ENCODE measurements at regions not wholly inside any gene's neighbourhood (a gene's known extent, or its start where the extent isn't known, plus 50 kb on each side); places are given as distances from the start of the nearest gene placed in this dataset.
A peak's percentile ranks its signal among the peaks of the same experiment; 100 is the strongest.

DNA sequence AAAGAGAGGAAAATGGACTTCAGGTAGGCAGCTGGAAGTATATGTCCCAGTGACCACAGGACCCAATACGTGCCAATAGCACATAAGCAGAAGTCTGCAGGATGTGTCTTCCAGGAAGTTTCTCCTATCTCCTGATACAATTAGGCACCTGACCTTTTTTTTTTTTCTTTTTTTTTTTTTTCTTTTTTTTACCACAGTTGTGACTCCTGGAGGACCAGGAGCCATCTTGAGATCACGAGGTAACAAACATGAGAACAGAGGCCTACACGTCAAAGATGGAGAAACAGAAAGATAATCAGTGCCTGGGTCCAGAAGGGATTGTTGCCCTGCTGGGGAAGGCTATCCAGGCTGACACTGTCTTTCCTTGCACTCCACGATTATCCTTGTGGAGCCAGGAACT, 312.4 kb upstream of the NEBL start:
- Histone ChIP-seq H3K36me3 (no peaks in the 10 kb centered on the region), H3K4me1 (peaks cover 0 to 5% (median 0%) of the 10 kb centered on the region in 4 donors), H3K27me3 (no peaks in the 10 kb centered on the region), H3K4me3 (no peak overlapping the region), H3K27ac (no peak overlapping the region), H3K9me3 (peaks cover 0 to 9% (median 2%) of the 10 kb centered on the region in 4 donors)
- TF ChIP-seq POLR2A (IDR thresholded peaks at IDR 0.05): no peak
- no peak for TF ChIP-seq POLR2AphosphoS5 (IDR thresholded peaks at IDR 0.05)
- TF ChIP-seq, protein P1, sequence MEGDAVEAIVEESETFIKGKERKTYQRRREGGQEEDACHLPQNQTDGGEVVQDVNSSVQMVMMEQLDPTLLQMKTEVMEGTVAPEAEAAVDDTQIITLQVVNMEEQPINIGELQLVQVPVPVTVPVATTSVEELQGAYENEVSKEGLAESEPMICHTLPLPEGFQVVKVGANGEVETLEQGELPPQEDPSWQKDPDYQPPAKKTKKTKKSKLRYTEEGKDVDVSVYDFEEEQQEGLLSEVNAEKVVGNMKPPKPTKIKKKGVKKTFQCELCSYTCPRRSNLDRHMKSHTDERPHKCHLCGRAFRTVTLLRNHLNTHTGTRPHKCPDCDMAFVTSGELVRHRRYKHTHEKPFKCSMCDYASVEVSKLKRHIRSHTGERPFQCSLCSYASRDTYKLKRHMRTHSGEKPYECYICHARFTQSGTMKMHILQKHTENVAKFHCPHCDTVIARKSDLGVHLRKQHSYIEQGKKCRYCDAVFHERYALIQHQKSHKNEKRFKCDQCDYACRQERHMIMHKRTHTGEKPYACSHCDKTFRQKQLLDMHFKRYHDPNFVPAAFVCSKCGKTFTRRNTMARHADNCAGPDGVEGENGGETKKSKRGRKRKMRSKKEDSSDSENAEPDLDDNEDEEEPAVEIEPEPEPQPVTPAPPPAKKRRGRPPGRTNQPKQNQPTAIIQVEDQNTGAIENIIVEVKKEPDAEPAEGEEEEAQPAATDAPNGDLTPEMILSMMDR (IDR thresholded peaks at IDR 0.05): no peak
- TF ChIP-seq EP300 (IDR thresholded peaks at IDR 0.05): no peak
- WGBS, 2 donors: 84 to 94% methylated on average over 4 of the region's 4 CpGs
- no peak for ATAC-seq (ENCODE audit: low FRiP score in 2 of 2)
- DNase-seq: no peak

DNA sequence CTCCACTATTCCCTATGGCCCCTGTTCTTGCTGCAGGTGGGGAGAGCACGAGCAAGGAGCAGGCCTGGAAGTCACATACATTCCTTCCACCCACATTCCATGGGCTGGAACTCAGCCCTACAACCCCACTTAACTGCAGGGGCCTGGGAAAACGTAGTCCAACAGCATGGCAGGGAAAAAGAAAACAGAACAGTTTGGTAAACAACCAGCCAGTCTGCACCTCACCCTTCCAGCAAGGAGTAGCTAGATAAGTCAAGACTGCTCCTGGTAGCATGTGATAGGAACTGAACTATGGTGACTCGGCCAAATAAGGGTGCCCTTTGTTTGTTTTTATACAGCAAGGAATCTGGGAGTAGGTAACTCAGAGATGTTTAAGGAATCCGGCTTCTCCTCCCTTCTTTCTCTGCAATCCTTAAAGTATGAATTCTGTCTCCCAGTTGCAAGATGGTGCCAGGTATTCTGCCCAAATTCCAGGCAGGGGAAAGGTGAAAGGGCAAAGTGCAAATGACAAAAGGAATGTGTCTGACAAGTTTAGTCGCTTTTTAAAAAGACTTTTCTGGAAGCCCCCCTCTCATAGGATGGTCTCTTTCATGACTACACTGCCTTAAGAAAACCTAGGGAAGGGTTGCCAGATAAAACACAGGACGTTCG, 311.7 kb upstream of the NEBL start:
- ATAC-seq (ENCODE audit: low FRiP score in 2 of 2) (peak in 1 of 2 donors; percentile 32), DNase-seq (no peak)
- whole genome bisulfite sequencing, 2 donors: 57 to 60% methylated on average over 7 of the region's 7 CpGs
- Histone ChIP-seq H3K36me3 (no peaks in the 10 kb centered on the region), H3K9me3 (peaks cover 0 to 9% (median 2%) of the 10 kb centered on the region in 4 donors), H3K4me1 (peaks cover 0 to 5% (median 0%) of the 10 kb centered on the region in 4 donors), H3K27ac (no peak overlapping the region), H3K27me3 (no peaks in the 10 kb centered on the region), H3K4me3 (no peak overlapping the region)
- TF ChIP-seq POLR2AphosphoS5 (IDR thresholded peaks at IDR 0.05): no peak
- TF ChIP-seq POLR2A (IDR thresholded peaks at IDR 0.05): no peak
- TF ChIP-seq, protein P1 (IDR thresholded peaks at IDR 0.05): no peak
- no peak for TF ChIP-seq EP300 (IDR thresholded peaks at IDR 0.05)

DNA sequence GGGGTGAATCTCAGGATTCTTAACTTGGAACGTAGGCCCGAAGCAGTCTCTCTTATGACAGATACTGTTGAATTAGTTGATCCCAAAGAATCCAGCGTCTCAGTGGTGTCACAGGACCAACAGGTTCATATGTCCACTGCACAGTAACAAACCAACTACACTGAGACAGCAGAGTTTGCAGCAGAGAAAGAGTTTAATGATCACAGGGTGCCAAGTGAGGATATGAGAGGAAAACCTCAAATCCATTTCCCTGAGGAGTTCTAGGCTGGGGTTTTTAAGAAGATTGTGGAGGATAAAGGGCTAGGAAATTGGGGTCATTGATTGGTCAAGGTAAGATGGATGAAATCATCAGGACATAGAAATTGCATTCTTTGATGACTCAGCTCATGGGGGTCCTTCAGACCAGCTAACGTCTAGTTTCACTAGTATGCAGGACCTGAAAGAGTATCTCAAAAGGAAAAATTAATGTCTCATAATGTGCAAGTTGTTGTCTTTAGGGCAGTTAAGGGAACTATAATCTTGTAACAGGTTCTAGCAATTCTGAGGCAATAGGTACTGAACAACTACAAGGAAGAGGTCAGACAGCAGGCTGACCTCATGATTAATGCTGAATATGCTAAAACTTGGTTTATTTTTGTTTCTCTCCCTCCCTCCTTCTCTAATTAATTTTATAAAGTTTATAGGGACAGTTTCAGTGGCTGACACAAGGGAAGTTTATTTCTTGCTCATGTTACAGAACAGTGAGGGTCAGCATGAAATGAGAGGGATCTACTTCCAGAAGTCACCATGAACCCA, 310.9 kb upstream of the NEBL start:
- TF ChIP-seq POLR2A (IDR thresholded peaks at IDR 0.05): no peak
- no peak for TF ChIP-seq EP300 (IDR thresholded peaks at IDR 0.05)
- Histone ChIP-seq H3K9me3 (peaks cover 0 to 9% (median 2%) of the 10 kb centered on the region in 4 donors), H3K4me3 (no peak overlapping the region), H3K27ac (no peak overlapping the region), H3K4me1 (peaks cover 0 to 5% (median 0%) of the 10 kb centered on the region in 4 donors), H3K27me3 (no peaks in the 10 kb centered on the region), H3K36me3 (no peaks in the 10 kb centered on the region)
- no peak for ATAC-seq (ENCODE audit: low FRiP score in 2 of 2)
- WGBS, 2 donors: 86 to 94% methylated on average over 4 of the region's 4 CpGs
- DNase-seq: no peak

DNA sequence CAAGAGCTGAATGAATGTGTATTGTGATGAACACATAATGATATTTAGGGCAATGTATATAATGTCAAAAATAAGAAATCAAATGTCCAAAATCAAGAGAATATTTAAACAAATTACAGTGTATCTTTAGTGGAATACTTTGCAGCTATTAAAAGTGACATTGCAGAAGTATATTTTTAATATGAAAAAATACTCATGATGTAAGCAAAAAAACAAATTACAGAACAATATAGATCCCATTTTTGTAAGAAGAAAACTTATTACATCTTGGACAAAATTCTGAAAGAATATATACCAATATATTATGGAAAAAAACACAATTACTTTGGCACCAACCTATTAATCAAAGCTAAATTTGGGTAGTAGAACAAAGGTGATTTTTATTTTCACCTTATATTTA, 308.2 kb upstream of the NEBL start:
- peaks cover 0 to 9% (median 2%) of the 10 kb centered on the region in 4 donors for H3K9me3 ChIP-seq
- TF ChIP-seq EP300 (IDR thresholded peaks at IDR 0.05): no peak
- no peak for TF ChIP-seq POLR2AphosphoS5 (IDR thresholded peaks at IDR 0.05)
- TF ChIP-seq, protein P1 (IDR thresholded peaks at IDR 0.05): no peak
- no peak for TF ChIP-seq POLR2A (IDR thresholded peaks at IDR 0.05)
- H3K4me1 ChIP-seq: no peaks in the 10 kb centered on the region
- no peaks in the 10 kb centered on the region for H3K36me3 ChIP-seq
- H3K4me3 ChIP-seq: no peak overlapping the region
- no peak overlapping the region for H3K27ac ChIP-seq
- ATAC-seq (ENCODE audit: low FRiP score in 2 of 2) (no peak), DNase-seq (no peak)
- H3K27me3 ChIP-seq: no peaks in the 10 kb centered on the region

DNA sequence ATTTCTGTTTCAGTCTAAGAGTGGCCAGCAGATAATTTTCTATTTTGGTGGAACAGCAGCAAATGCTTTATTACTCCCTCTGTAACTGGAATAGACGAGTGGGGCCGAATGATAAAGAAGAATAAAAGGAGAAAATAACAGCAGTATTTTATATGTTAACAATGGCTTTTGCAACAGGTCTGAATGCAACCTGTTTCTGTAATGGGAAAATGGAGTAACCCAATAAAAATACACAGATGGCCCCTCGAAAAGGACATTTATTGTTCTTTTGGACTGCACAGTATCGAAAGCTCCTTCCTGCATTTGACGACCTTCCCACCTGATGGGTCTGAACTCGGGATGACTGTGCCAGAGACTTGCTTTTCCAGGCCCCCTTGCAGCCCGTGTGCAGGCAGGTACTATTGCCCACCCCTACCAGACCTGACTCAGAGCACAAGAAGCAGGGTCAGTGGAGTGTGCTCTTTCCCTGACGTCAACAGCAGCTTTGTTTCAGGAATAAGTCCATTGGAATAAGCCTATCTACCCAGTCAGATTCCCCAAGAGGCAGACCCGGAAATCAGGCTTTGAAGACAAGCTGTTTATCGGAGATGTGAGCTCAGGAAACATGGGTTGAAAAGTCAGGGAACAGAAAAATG, 306.5 kb upstream of the NEBL start:
- Histone ChIP-seq H3K27ac (no peak overlapping the region), H3K27me3 (no peaks in the 10 kb centered on the region), H3K9me3 (peaks cover 0 to 9% (median 2%) of the 10 kb centered on the region in 4 donors), H3K4me1 (no peaks in the 10 kb centered on the region), H3K4me3 (no peak overlapping the region), H3K36me3 (no peaks in the 10 kb centered on the region)
- DNase-seq (no peak), ATAC-seq (ENCODE audit: low FRiP score in 2 of 2) (no peak)
- 70 to 76% methylated on average over 10 of the region's 10 CpGs for WGBS, 2 donors
- TF ChIP-seq POLR2AphosphoS5 (IDR thresholded peaks at IDR 0.05): no peak
- no peak for TF ChIP-seq POLR2A (IDR thresholded peaks at IDR 0.05)
- TF ChIP-seq, protein P1 (IDR thresholded peaks at IDR 0.05): no peak
- TF ChIP-seq EP300 (IDR thresholded peaks at IDR 0.05): no peak
